Keratinocyte (primary cell): ENCODE measurements at regions not wholly inside any gene's neighbourhood (a gene's known extent, or its start where the extent isn't known, plus 50 kb on each side); places are given as distances from the start of the nearest gene placed in this dataset.

Experiments
- DNase-seq: peaks from one replicate; pipeline ENCODE4 v3.0.0-alpha.2; 2011; ENCODE audit warnings: low read depth, missing footprints, low spot score
- FAIRE-seq: peaks from 2 replicates; lab custom pipeline; 2011; peaks lifted over from hg19 to GRCh38; lab: Jason Lieb, UNC
- H2AFZ ChIP-seq: 2 replicates; pipeline ENCODE4 v1.6.0; 2012; ENCODE audit warnings: low read length, control low read depth, inconsistent platforms; ENCODE audit not compliant: control insufficient read depth
- H3K27ac ChIP-seq: 2 replicates; pipeline ENCODE4 v1.5.1; 2011; ENCODE audit warnings: low read length; ENCODE audit not compliant: control insufficient read depth, insufficient read depth
- H3K27me3 ChIP-seq: 3 replicates; pipeline ENCODE4 v1.6.0; 2011; ENCODE audit warnings: low read length; ENCODE audit not compliant: control insufficient read depth, insufficient read depth; ENCODE audit errors: extremely low read depth
- H3K36me3 ChIP-seq, 2 experiments: 2 replicates in 1 of 2; 3 replicates in 1 of 2; pipeline ENCODE4 v1.5.1; 2011; ENCODE audit warnings: low read length in 2 of 2, mild to moderate bottlenecking in 1 of 2; ENCODE audit not compliant: control insufficient read depth in 2 of 2, insufficient read depth in 2 of 2; ENCODE audit errors: extremely low read depth in 1 of 2
- H3K4me1 ChIP-seq: 3 replicates; pipeline ENCODE4 v1.5.1; 2011; ENCODE audit warnings: low read length; ENCODE audit not compliant: control insufficient read depth, insufficient read depth; ENCODE audit errors: extremely low read depth
- H3K4me2 ChIP-seq: 3 replicates; pipeline ENCODE4 v1.6.0; 2011; ENCODE audit warnings: low read depth, low read length; ENCODE audit not compliant: control insufficient read depth, insufficient read depth; ENCODE audit errors: extremely low read depth
- H3K4me3 ChIP-seq, 3 experiments: fragments of 200-600 bp in 1 of 3; sonication (generic) in 1 of 3; 2 replicates in 2 of 3; 3 replicates in 1 of 3; pipeline ENCODE4 v1.5.1; 2011 to 2016; ENCODE audit warnings: low read length in 3 of 3, mild to moderate bottlenecking in 3 of 3, control low read depth in 2 of 3, inconsistent platforms in 1 of 3, low read depth in 1 of 3, mixed read lengths in 1 of 3, mixed run types in 1 of 3, moderate library complexity in 1 of 3; ENCODE audit not compliant: control insufficient read depth in 2 of 3, insufficient read depth in 2 of 3; ENCODE audit errors: extremely low read depth in 1 of 3
- H3K79me2 ChIP-seq: 2 replicates; pipeline ENCODE4 v1.6.0; 2012; ENCODE audit warnings: low read length; ENCODE audit not compliant: control insufficient read depth, insufficient read depth
- H3K9ac ChIP-seq: 3 replicates; pipeline ENCODE4 v1.6.0; 2011; ENCODE audit warnings: low read length; ENCODE audit not compliant: control insufficient read depth, insufficient read depth; ENCODE audit errors: extremely low read depth
- H3K9me1 ChIP-seq: 3 replicates; pipeline ENCODE4 v1.6.0; 2011; ENCODE audit warnings: low read length; ENCODE audit not compliant: control insufficient read depth, insufficient read depth; ENCODE audit errors: extremely low read depth
- H3K9me3 ChIP-seq: 2 replicates; pipeline ENCODE4 v1.5.1; 2012; ENCODE audit warnings: low read depth, low read length; ENCODE audit not compliant: control insufficient read depth
- H4K20me1 ChIP-seq: 3 replicates; pipeline ENCODE4 v1.6.0; 2011; ENCODE audit warnings: low read length; ENCODE audit not compliant: control insufficient read depth, insufficient read depth; ENCODE audit errors: extremely low read depth
- EZH2 ChIP-seq: IDR thresholded peaks from one replicate; pipeline ENCODE4 v1.6.1; 2012; ENCODE audit warnings: inconsistent platforms, mild to moderate bottlenecking, low read length, moderate library complexity
- dilution Hi-C: fragments of 300-500 bp; cut with MboI; formaldehyde crosslinking; loops from one replicate; pipeline ENCODE4 v1.7.0; 2020; ENCODE audit warnings: low sequenced_read_pairs; ENCODE audit not compliant: extremely low pct_ligation_motif_present
- TF ChIP-seq, protein P1 (sequence below), 3 experiments: IDR thresholded peaks in 1 of 3; conservative IDR thresholded peaks in 1 of 3; optimal IDR thresholded peaks in 1 of 3; 2 replicates in 2 of 3; 3 replicates in 1 of 3; pipeline versions ENCODE3 to v1.5.1; 2011; ENCODE audit warnings: low read length in 3 of 3, mild to moderate bottlenecking in 3 of 3, moderate library complexity in 2 of 3, control low read depth in 1 of 3, inconsistent platforms in 1 of 3; ENCODE audit not compliant: insufficient read depth in 2 of 3; ENCODE audit errors: extremely low read depth in 1 of 3

DNA sequence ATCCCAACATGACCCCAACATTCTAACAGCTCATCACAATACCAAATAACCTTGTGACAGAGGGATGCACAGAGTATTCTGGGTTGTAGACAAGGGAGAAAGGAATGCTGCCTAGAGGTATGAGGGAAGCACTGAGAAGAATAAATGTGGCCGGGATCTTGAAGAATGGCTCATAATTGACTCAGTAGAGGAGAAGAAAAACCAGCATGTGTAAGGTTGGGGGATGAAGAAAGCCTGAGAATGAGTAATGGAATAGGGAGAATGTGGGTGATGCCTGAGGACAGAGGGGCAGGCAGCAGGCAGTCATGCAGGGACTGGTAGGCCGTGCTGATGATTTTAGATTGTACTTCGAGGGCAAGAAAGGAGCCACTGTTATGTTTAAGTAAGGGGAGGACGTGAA lies 75.4 kb upstream of the ELMO1 start:
- H2AFZ ChIP-seq = no peak overlapping the region
- no peak overlapping the region for H3K4me2 ChIP-seq
- FAIRE-seq (no peak), DNase-seq (no peak)
- H3K9me1 ChIP-seq = no peaks in the 10 kb centered on the region
- no peaks in the 10 kb centered on the region for H3K9me3 ChIP-seq
- no peak overlapping the region for H3K4me3 ChIP-seq
- H4K20me1 ChIP-seq = no peaks in the 10 kb centered on the region
- TF ChIP-seq, protein P1, sequence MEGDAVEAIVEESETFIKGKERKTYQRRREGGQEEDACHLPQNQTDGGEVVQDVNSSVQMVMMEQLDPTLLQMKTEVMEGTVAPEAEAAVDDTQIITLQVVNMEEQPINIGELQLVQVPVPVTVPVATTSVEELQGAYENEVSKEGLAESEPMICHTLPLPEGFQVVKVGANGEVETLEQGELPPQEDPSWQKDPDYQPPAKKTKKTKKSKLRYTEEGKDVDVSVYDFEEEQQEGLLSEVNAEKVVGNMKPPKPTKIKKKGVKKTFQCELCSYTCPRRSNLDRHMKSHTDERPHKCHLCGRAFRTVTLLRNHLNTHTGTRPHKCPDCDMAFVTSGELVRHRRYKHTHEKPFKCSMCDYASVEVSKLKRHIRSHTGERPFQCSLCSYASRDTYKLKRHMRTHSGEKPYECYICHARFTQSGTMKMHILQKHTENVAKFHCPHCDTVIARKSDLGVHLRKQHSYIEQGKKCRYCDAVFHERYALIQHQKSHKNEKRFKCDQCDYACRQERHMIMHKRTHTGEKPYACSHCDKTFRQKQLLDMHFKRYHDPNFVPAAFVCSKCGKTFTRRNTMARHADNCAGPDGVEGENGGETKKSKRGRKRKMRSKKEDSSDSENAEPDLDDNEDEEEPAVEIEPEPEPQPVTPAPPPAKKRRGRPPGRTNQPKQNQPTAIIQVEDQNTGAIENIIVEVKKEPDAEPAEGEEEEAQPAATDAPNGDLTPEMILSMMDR (optimal IDR thresholded peaks at IDR 0.05 in 1 of 3, IDR thresholded peaks at IDR 0.05 in 1 of 3, conservative IDR thresholded peaks at IDR 0.05 in 1 of 3; ENCODE audit: extremely low read depth in 1 of 3, insufficient read depth in 2 of 3, low read length in 3 of 3) = no peak
- no peak for TF ChIP-seq EZH2
- H3K79me2 ChIP-seq = no peaks in the 10 kb centered on the region
- H3K4me1 ChIP-seq = no peaks in the 10 kb centered on the region
- H3K9ac ChIP-seq = no peak overlapping the region
- no peaks in the 10 kb centered on the region for H3K36me3 ChIP-seq
- H3K27ac ChIP-seq = no peak overlapping the region
- dilution Hi-C loops = no loop called here
- H3K27me3 ChIP-seq = no peaks in the 10 kb centered on the region

DNA sequence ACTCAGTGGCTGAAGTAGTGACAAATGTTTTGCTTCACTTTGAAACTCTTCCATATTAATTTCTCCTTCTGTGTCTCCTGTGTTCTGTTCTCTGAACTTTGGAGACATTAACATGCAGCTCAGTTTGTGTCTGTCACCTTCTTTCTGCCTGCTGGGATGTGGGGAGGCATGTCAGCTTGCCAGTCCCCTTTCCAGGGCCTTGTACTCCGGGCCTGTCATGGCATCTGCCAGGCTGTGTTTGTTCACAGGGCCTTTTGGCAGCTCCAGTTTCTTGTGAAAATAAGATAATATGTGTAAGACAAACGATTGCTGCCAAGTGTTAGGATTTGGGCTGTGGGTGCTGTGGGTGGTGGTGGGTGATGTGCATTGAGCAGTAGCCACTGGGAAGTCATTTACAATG lies 76.1 kb upstream of the ELMO1 start:
- no peak overlapping the region for H3K4me3 ChIP-seq
- no peaks in the 10 kb centered on the region for H3K9me3 ChIP-seq
- H3K27me3 ChIP-seq = no peaks in the 10 kb centered on the region
- H3K9me1 ChIP-seq = no peaks in the 10 kb centered on the region
- H3K27ac ChIP-seq = no peak overlapping the region
- no peak for TF ChIP-seq EZH2
- TF ChIP-seq, protein P1 (optimal IDR thresholded peaks at IDR 0.05 in 1 of 3, IDR thresholded peaks at IDR 0.05 in 1 of 3, conservative IDR thresholded peaks at IDR 0.05 in 1 of 3; ENCODE audit: extremely low read depth in 1 of 3, insufficient read depth in 2 of 3, low read length in 3 of 3) = no peak
- dilution Hi-C loops = no loop called here
- H3K79me2 ChIP-seq = no peaks in the 10 kb centered on the region
- FAIRE-seq = no peak
- H3K9ac ChIP-seq = no peak overlapping the region
- H3K4me1 ChIP-seq = no peaks in the 10 kb centered on the region
- no peak for DNase-seq
- H3K4me2 ChIP-seq = no peak overlapping the region
- H3K36me3 ChIP-seq = no peaks in the 10 kb centered on the region
- H4K20me1 ChIP-seq = no peaks in the 10 kb centered on the region
- H2AFZ ChIP-seq = no peak overlapping the region
